AG04450 (cell line): ENCODE measurements at regions not wholly inside any gene's neighbourhood (a gene's known extent, or its start where the extent isn't known, plus 50 kb on each side); places are given as distances from the start of the nearest gene placed in this dataset.

Experiments
- CTCF ChIA-PET: fragments of 300-600, 350-600 bp; formaldehyde crosslinking; extraction: SDS; loops from one replicate; lab custom pipeline; 2022; ENCODE audit warnings: antibody characterized with exemption, inconsistent platforms; lab: Charles Lee
- POLR2A ChIA-PET: fragments of 350-600 bp; formaldehyde crosslinking; extraction: SDS; loops from one replicate; lab custom pipeline; 2021; ENCODE audit warnings: antibody characterized with exemption, inconsistent platforms; lab: Yijun Ruan, JAX
- DNase-seq: peaks from one replicate; pipeline ENCODE4 v3.0.0-alpha.2; 2011; ENCODE audit warnings: low read depth, low spot score
- H3K27ac ChIP-seq: one replicate; pipeline ENCODE4 v1.5.1; 2012; ENCODE audit warnings: low read depth, low read length, control low read depth
- H3K27me3 ChIP-seq: one replicate; pipeline ENCODE4 v1.6.0; 2012; ENCODE audit warnings: low read length; ENCODE audit not compliant: control insufficient read depth, insufficient read depth
- H3K4me3 ChIP-seq: 2 replicates; pipeline ENCODE4 v1.5.1; 2011; ENCODE audit warnings: mild to moderate bottlenecking, low read depth, low read length, control low read depth
- H3K9me3 ChIP-seq: 2 replicates; pipeline ENCODE4 v1.5.1; 2012; ENCODE audit warnings: low read length; ENCODE audit not compliant: control insufficient read depth, insufficient read depth
- CTCF ChIP-seq: IDR thresholded peaks from 2 replicates; pipeline ENCODE4 v1.5.1; 2011; ENCODE audit warnings: low read depth, low read length, control low read depth, inconsistent platforms

DNA sequence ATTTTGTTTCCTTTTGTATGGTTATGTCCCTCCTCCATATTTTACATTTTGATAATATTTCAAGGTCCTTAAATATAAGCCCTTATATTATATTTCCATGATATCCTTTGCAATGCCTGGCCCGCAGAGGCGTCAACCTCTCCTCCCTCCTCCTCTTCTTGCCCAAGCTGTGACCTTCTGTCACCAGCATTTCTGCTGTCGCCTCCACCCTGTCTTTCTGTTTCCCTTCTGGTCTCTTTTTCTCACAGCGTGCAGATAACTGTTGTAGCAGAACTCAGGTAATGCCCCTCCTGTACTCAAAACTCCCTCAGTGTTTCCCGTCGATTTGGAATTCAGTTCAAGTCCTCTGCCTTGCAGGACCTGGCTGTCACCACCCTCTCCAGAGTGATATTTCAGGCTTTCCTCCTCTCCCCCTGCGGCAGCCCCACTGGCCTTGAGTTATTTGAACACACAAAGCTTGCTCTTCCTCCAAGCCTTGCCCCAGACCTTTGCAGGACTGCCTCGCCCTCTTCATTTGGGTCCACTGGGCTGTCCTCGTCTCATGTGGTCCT is 709.3 kb downstream of the DCDC2C start:
- Histone ChIP-seq H3K9me3 (peaks cover 27% of the 10 kb centered on the region), H3K27ac (no peak overlapping the region), H3K4me3 (no peak overlapping the region), H3K27me3 (no peaks in the 10 kb centered on the region)
- no peak for TF ChIP-seq CTCF
- no peak for DNase-seq
- ChIA-PET POLR2A (no interaction called here), CTCF (no interaction called here)

DNA sequence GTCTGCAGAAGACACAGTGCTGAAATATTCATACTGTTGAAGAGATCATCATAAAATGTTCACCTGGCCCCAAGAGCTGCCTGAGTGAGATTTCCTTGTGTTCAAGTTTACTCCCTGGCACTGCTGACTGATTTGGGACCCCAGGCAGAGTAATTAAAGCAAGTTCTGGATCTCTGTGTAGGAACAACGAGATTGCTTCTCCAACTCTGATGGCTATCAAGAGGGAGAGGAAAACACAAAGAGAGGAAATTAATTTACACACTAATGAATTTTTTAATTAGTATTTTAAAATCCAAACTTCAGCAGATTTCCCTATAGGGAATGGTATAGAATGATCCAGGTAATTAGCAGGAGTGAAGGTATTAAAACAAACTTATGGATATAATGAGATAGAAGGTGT is 711.8 kb downstream of the DCDC2C start:
- Histone ChIP-seq H3K27me3 (no peaks in the 10 kb centered on the region), H3K27ac (no peak overlapping the region), H3K9me3 (peaks cover 38% of the 10 kb centered on the region), H3K4me3 (no peak overlapping the region)
- ChIA-PET POLR2A (no interaction called here), CTCF (no interaction called here)
- no peak for DNase-seq
- no peak for TF ChIP-seq CTCF

- Histone ChIP-seq H3K9me3 (peaks cover 37% of the 10 kb centered on the region), H3K27me3 (no peaks in the 10 kb centered on the region), H3K27ac (no peak overlapping the region), H3K4me3 (no peak overlapping the region)
- no peak for TF ChIP-seq CTCF
- no peak for DNase-seq
- ChIA-PET CTCF (no interaction called here), POLR2A (no interaction called here)
Observed at GRCh38 chr2:4415810-4416413, 712.5 kb downstream of the DCDC2C start.

GRCh38 chr2:4416431-4416830 is 713.1 kb downstream of the DCDC2C start:
- no peak for TF ChIP-seq CTCF
- DNase-seq: no peak
- H3K9me3 ChIP-seq: peaks cover 33% of the 10 kb centered on the region
- no peak overlapping the region for H3K4me3 ChIP-seq
- H3K27ac ChIP-seq: no peak overlapping the region
- CTCF ChIA-PET: no interaction called here
- POLR2A ChIA-PET: no interaction called here
- H3K27me3 ChIP-seq: no peaks in the 10 kb centered on the region

GRCh38 chr2:4417771-4418170 is 714.4 kb downstream of the DCDC2C start:
- CTCF ChIA-PET: no interaction called here
- Histone ChIP-seq H3K27me3 (no peaks in the 10 kb centered on the region), H3K27ac (no peak overlapping the region), H3K9me3 (peaks cover 36% of the 10 kb centered on the region), H3K4me3 (no peak overlapping the region)
- DNase-seq: no peak
- POLR2A ChIA-PET: no interaction called here
- TF ChIP-seq CTCF: no peak
